Psoas muscle (tissue), 7 donors: ENCODE measurements at regions not wholly inside any gene's neighbourhood (a gene's known extent, or its start where the extent isn't known, plus 50 kb on each side); places are given as distances from the start of the nearest gene placed in this dataset.

Source experiments
- ATAC-seq, 4 donors: fragments of 200-7000 bp; cut with Tn5 transposase; one replicate each; pipeline ENCODE4 v1.9.1; 2020; ENCODE audit warnings: moderate library complexity in 3 of 4, mild to moderate bottlenecking in 2 of 4
- DNase-seq, 2 donors: peaks; one replicate each; pipeline ENCODE4 v3.0.0-alpha.2; 2020
- H3K27ac ChIP-seq: fragments of 200-600 bp; one replicate; pipeline ENCODE4 v1.8.0; 2022
- H3K27me3 ChIP-seq, 3 donors: fragments of 200-600 bp in 1 of 3; one replicate each; pipeline versions ENCODE4 v1.6.1 to v1.8.0; 2013 to 2022; ENCODE audit warnings: low read length in 2 of 3, mild to moderate bottlenecking in 2 of 3, moderate library complexity in 1 of 3; ENCODE audit not compliant: insufficient read depth in 3 of 3
- H3K36me3 ChIP-seq, 2 donors: fragments of 200-600 bp in 1 of 2; one replicate each; pipeline versions ENCODE4 v1.6.1 to v1.8.0; 2013 to 2022; ENCODE audit warnings: low read depth in 1 of 2, mild to moderate bottlenecking in 1 of 2, moderate library complexity in 1 of 2; ENCODE audit not compliant: insufficient read depth in 1 of 2
- H3K4me1 ChIP-seq: fragments of 200-600 bp; one replicate; pipeline ENCODE4 v1.8.0; 2022
- H3K4me3 ChIP-seq: fragments of 200-600 bp; one replicate; pipeline ENCODE4 v1.8.0; 2022; ENCODE audit warnings: mild to moderate bottlenecking
- H3K9me3 ChIP-seq: fragments of 200-600 bp; one replicate; pipeline ENCODE4 v1.8.0; 2022
- CTCF ChIP-seq: fragments of 200-600 bp; IDR thresholded peaks from one replicate; pipeline ENCODE4 v1.8.0; 2022; ENCODE audit warnings: antibody characterized with exemption
- WGBS, 3 donors: extraction: QIAGEN DNeasy Blood & Tissue Kit; methylation state at CpG; one replicate each; pipeline versions ENCODE4 v1.1.6 to v1.1.7; 2013; 5-methylcytosine and 5-hydroxymethylcytosine counted together
- intact Hi-C, 2 donors: fragments of 100-400 bp; cut with DNase I; formaldehyde crosslinking; loops; one replicate each; pipeline versions ENCODE4 v1.11.0 to v1.14.2; 2022
- donor health status: healthy with polysubstance abuse.
- donor health status: DM: no; HTN: no; CAD: no; lungs with moderate emphysema.
- donor health status: Bipolar disorder and iron deficiency.
- donor health status: healthy.
- donor health status: DM: yes; HTN: yes; CAD: no.
- donor health status: DM: no; HTN: no; CAD: no.
- donor health status: DM: yes; HTN: yes; CAD: no.

DNA sequence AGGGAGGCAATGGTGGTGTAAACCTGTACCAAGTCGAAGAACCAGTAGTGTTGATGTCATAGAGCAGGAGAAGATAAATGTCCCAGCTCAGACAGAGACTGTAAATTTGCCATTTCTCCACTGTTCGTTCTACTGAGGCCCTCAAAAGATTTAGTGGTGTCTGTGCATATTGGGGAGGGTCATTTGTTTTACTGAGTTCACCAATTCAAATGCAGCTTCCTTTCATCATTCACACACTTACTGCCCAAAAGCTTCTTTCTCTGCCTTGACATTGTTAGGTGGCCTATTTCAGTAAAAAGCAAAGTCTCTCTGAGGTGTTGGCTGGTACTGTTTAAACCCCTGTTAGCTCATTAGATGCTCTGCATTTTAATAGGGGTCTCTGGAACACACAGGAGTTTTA lies 86.2 kb upstream of the EDNRB start:
- ATAC-seq, result no peak

GRCh38 chr13:77999746-78000145 lies 81.1 kb upstream of the EDNRB start:
- intact Hi-C loops, result no loop called here
- Histone ChIP-seq H3K36me3 (no peaks in the 10 kb centered on the region), H3K27me3 (no peaks in the 10 kb centered on the region), H3K4me3 (no peak overlapping the region), H3K4me1 (no peaks in the 10 kb centered on the region), H3K9me3 (no peaks in the 10 kb centered on the region), H3K27ac (no peak overlapping the region)
- DNase-seq (no peak), ATAC-seq (no peak)
- no peak for TF ChIP-seq CTCF

More for the DNA sequence above, 86.2 kb upstream of the EDNRB start:
- H3K27ac ChIP-seq, result no peak overlapping the region
- 61 to 78% (median 65%) methylated on average over 2 of the region's 2 CpGs for WGBS, 3 donors
- H3K9me3 ChIP-seq, result no peaks in the 10 kb centered on the region
- no peak for DNase-seq
- no peaks in the 10 kb centered on the region for H3K4me1 ChIP-seq
- no peak for TF ChIP-seq CTCF
- no peak overlapping the region for H3K4me3 ChIP-seq
- intact Hi-C loops, result no loop called here
- H3K36me3 ChIP-seq, result no peaks in the 10 kb centered on the region
- no peaks in the 10 kb centered on the region for H3K27me3 ChIP-seq

DNA sequence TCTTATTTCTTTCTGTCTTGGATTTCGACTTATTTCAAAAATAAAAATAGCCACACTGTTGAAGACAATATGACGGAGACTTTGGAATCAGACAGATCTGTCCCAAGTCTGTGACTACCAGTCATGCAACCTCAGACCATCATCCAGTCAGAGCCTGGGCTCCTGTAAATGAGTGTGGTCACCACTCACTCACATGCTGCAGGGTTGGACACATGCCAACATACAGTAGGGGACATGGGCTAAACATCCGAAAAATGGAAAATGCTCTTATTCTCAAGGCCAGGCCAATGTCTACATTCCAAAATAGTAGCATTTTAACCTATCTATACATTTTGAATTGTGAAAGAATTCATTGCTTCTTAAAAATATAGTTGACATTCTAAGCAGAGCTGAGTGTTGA lies 75.5 kb upstream of the EDNRB start:
- ATAC-seq, result no peak
- 71 to 76% (median 75%) methylated on average over 3 of the region's 3 CpGs for WGBS, 3 donors
- DNase-seq, result no peak
- H3K4me1 ChIP-seq, result no peaks in the 10 kb centered on the region
- H3K4me3 ChIP-seq, result no peak overlapping the region
- H3K27ac ChIP-seq, result no peak overlapping the region
- no peaks in the 10 kb centered on the region for H3K36me3 ChIP-seq
- H3K9me3 ChIP-seq, result no peaks in the 10 kb centered on the region
- intact Hi-C loops, result no loop called here
- H3K27me3 ChIP-seq, result no peaks in the 10 kb centered on the region
- no peak for TF ChIP-seq CTCF

GRCh38 chr13:77991003-77991402 lies 72.4 kb upstream of the EDNRB start:
- 57 to 65% (median 58%) methylated on average over 4 of the region's 4 CpGs for WGBS, 3 donors
- Histone ChIP-seq H3K36me3 (no peaks in the 10 kb centered on the region), H3K4me1 (no peaks in the 10 kb centered on the region), H3K9me3 (no peaks in the 10 kb centered on the region), H3K27ac (no peak overlapping the region), H3K4me3 (no peak overlapping the region), H3K27me3 (no peaks in the 10 kb centered on the region)
- intact Hi-C loops, result no loop called here
- no peak for TF ChIP-seq CTCF
- ATAC-seq (no peak), DNase-seq (no peak)

DNA sequence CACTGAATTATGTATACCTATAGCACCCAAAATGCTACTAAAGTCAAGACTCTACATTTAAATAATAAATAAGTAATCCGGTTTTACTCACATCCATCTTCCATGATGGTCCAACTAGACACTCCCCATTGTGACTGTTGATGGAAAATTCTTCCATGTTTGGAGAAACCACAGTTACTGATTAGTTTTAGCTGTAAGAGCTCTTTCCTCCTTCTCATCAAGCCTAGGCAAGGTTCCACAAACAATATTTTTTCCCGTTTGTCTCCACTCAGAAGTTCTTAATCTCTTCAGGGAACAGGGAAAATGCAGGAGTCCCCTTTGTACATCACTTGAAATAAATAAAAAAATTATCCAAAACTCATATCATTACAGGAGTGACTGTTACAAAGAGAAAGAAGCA lies 70.7 kb upstream of the EDNRB start:
- WGBS, 3 donors, result 78 to 88% (median 81%) methylated on average over 2 of the region's 2 CpGs
- no peak overlapping the region for H3K27ac ChIP-seq
- intact Hi-C loops, result no loop called here
- H3K4me3 ChIP-seq, result no peak overlapping the region
- no peaks in the 10 kb centered on the region for H3K36me3 ChIP-seq
- DNase-seq (no peak), ATAC-seq (no peak)
- H3K4me1 ChIP-seq, result no peaks in the 10 kb centered on the region
- no peaks in the 10 kb centered on the region for H3K27me3 ChIP-seq
- H3K9me3 ChIP-seq, result no peaks in the 10 kb centered on the region
- no peak for TF ChIP-seq CTCF
